GM12891 (cell line): ENCODE measurements at regions not wholly inside any gene's neighbourhood (a gene's known extent, or its start where the extent isn't known, plus 50 kb on each side); places are given as distances from the start of the nearest gene placed in this dataset.

ENCODE experiments used
- POLR2A ChIP-seq: IDR thresholded peaks from 2 replicates; pipeline ENCODE4 v1.6.1; 2011; ENCODE audit warnings: low read depth, low read length, control low read depth
- TAF1 ChIP-seq: IDR thresholded peaks from 2 replicates; pipeline ENCODE4 v1.6.1; 2011; ENCODE audit warnings: low read depth, low read length, control low read depth

DNA sequence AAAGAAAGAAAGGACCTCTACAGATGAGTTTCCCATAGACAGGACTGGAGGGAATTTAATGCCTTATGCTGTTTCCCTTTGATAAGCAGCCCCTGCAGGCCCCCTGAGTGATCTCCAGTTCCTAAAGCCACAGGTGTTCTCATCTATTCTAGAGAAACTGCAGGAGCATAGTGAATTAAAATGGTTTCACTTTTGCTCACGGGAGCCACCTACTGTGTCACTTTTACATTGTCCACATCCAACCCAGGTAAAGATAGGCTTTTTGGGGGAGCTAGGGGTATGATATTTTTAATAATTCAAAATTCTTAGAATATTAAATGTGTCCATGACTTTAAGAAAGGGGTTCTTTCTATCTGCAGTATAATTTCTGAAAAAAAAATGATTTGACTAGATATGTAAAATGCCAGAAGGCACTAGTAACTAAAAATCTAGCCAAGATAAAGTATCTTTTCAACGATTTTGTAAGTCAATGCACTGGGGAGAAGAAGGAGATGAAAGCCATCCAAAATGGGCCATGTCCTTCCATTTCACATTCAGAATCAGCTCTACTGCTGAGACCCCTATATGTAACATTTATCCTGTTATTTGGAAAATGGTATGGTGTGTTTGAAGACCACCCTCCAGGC lies 267.3 kb upstream of the DUSP10 start:
- no peak for TF ChIP-seq POLR2A
- TF ChIP-seq TAF1: no peak
